ENCODE measurements at regions not wholly inside any gene's neighbourhood (a gene's known extent, or its start where the extent isn't known, plus 50 kb on each side); places are given as distances from the start of the nearest gene placed in this dataset.
A peak's percentile ranks its signal among the peaks of the same experiment; 100 is the strongest.

DNA sequence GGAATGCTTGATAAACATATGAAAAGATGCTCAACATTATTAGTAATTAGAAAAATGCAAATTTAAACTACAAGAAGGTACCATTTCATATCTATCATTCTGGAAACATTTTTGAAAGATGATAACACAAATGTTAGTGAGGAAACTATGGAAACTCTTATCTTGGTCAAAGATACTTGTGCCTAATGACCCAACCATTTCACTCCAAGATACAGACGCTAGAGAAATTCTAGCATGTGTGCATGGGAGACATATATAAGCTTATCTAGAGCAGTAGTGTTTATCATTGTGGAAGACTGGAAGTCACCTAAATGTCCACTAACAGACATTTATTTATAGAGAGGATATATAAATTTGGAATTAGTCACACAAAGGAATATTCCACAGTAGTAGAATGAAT is 143.1 kb upstream of the HMGA2 start:
- H3K4me3 ChIP-seq (replicated peaks in 1 of 2; ENCODE audit: low read depth in 2 of 2, low read length in 2 of 2), result no peak overlapping the region
- no peak for DNase-seq (ENCODE audit: low read depth in 2 of 2)
- TF ChIP-seq, protein P1, sequence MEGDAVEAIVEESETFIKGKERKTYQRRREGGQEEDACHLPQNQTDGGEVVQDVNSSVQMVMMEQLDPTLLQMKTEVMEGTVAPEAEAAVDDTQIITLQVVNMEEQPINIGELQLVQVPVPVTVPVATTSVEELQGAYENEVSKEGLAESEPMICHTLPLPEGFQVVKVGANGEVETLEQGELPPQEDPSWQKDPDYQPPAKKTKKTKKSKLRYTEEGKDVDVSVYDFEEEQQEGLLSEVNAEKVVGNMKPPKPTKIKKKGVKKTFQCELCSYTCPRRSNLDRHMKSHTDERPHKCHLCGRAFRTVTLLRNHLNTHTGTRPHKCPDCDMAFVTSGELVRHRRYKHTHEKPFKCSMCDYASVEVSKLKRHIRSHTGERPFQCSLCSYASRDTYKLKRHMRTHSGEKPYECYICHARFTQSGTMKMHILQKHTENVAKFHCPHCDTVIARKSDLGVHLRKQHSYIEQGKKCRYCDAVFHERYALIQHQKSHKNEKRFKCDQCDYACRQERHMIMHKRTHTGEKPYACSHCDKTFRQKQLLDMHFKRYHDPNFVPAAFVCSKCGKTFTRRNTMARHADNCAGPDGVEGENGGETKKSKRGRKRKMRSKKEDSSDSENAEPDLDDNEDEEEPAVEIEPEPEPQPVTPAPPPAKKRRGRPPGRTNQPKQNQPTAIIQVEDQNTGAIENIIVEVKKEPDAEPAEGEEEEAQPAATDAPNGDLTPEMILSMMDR (IDR thresholded peaks at IDR 0.05; ENCODE audit: low read depth, low read length), result no peak

DNA sequence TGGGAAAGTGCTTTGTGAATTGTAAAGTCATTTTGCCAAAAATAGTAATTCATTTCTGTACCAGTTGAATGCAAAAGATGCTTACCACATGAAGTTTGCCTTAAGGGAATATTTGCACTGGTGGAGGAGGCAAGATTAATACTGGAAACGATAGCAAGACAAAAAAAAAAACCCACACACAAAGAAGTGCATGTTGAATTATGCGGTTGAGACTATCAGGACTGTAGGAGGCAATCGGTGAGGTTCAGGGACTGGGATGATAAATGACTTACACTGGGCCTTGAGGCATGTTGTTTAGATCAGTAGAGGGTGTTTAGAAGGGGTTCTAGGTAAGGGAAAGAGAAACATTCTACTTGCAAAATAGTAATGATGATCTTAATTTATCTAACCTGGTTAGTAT is 142.2 kb upstream of the HMGA2 start:
- TF ChIP-seq, protein P1 (IDR thresholded peaks at IDR 0.05; ENCODE audit: low read depth, low read length), result no peak
- DNase-seq (ENCODE audit: low read depth in 2 of 2), result no peak

DNA sequence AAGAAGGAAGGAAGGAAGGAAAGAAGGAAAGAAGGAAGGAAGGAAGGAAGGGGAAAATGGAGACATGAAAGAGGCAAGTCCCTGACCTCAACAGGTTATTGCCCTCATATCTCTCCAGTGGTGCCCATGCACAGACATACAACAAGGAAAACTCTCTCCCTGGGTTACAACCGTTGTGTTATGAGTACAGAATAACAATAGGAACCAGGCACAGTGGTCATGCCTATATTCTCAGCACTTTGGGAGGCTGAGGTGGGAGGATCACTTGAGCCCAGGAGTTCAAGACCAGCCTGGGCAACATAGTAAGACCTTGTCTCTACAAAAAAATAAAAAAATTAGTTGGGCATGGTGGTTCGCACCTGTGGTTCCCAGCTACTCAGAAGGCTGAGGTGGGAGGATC is 139.4 kb upstream of the HMGA2 start:
- TF ChIP-seq, protein P1 (IDR thresholded peaks at IDR 0.05; ENCODE audit: low read depth, low read length), result no peak
- DNase-seq (ENCODE audit: low read depth in 2 of 2), result no peak
- H3K4me3 ChIP-seq (replicated peaks in 1 of 2; ENCODE audit: low read depth in 2 of 2, low read length in 2 of 2), result no peak overlapping the region

More for the DNA sequence above, 142.2 kb upstream of the HMGA2 start:
- H3K4me3 ChIP-seq (replicated peaks in 1 of 2; ENCODE audit: low read depth in 2 of 2, low read length in 2 of 2), result no peak overlapping the region

DNA sequence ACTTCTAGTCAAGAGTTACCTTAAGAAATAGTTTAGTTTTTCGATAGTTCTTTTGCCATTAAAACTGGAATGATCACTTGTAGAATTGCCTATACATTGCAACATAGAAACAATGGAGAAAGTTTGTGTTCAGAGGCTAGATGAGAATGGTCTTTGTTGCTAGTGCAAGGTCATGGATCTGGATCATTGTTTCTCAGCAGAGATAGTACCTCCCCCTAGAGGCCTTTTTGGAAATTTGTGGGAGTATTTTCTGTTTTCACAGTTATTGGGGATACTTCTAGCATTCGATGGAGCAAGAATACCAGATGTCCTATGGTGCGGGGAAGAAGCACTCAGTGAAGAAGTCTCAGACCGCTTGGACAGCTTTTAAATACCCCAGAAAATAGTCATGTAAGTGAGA is 138.8 kb upstream of the HMGA2 start:
- TF ChIP-seq, protein P1 (IDR thresholded peaks at IDR 0.05; ENCODE audit: low read depth, low read length), result peak; percentile 60
- peak; percentile 56 to 76 for DNase-seq (ENCODE audit: low read depth in 2 of 2)

DNA sequence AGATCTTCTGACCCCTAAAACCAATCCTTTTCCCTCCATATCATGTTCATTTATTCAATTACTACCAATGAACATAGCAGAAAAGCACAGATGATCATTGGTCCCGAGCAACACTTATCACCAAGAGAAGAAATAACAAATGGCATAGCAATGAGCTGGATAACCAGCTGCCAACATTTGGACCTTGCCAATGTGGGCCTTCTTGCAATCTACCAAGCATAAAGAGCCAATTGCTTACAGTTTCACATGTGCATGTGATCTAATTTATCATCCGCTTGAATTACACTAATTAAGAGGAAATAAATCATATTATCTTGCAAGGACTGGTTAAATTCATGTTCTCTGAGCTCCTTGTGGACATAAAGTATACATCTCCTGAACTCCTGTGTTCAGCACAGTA is 134.8 kb upstream of the HMGA2 start:
- no peak overlapping the region for H3K4me3 ChIP-seq (replicated peaks in 1 of 2; ENCODE audit: low read depth in 2 of 2, low read length in 2 of 2)
- DNase-seq (ENCODE audit: low read depth in 2 of 2), result no peak
- TF ChIP-seq, protein P1 (IDR thresholded peaks at IDR 0.05; ENCODE audit: low read depth, low read length), result no peak

More for the DNA sequence above, 138.8 kb upstream of the HMGA2 start:
- H3K4me3 ChIP-seq (replicated peaks in 1 of 2; ENCODE audit: low read depth in 2 of 2, low read length in 2 of 2), result no peak overlapping the region

DNA sequence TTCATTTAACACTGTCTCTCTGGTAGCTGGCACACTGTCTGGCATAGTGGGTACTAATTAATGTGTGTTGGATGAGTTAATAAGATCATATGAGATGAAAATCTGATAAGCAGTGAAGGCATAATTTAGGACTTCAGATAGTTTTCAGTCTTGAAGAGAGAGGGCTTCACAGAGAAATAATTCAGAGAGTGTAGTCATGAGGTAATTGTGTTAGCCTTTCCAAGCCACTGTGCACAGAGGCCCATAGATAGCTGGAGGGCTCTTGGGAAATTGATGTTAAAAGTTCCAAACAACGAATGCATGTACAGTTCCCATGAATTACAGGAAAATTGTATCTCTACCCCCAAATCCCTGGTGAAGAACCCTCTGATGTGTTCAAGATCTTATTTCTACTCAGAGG is 133.8 kb upstream of the HMGA2 start:
- no peak for DNase-seq (ENCODE audit: low read depth in 2 of 2)
- TF ChIP-seq, protein P1 (IDR thresholded peaks at IDR 0.05; ENCODE audit: low read depth, low read length), result no peak
- no peak overlapping the region for H3K4me3 ChIP-seq (replicated peaks in 1 of 2; ENCODE audit: low read depth in 2 of 2, low read length in 2 of 2)

DNA sequence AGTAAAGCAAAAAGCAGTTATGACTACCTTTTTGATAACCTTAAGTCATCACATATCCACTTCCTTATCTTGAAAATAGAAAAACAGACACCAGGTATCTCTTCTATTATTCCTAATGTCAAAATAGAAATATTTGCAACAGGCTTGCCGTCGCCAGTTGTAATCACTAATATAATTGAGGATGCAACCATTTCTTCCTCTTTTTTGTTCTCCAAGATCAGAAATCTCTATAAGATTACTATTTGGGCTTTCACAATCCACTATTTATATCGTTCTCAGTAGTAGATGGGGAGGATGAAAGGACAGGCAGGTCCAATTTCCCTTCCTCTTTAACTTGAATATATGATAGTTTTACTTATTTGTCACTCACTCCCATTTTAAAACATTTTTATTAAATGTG is 130.2 kb upstream of the HMGA2 start:
- DNase-seq (ENCODE audit: low read depth in 2 of 2), result no peak
- no peak overlapping the region for H3K4me3 ChIP-seq (replicated peaks in 1 of 2; ENCODE audit: low read depth in 2 of 2, low read length in 2 of 2)
- TF ChIP-seq, protein P1 (IDR thresholded peaks at IDR 0.05; ENCODE audit: low read depth, low read length), result no peak
